ENCODE measurements at regions not wholly inside any gene's neighbourhood (a gene's known extent, or its start where the extent isn't known, plus 50 kb on each side); places are given as distances from the start of the nearest gene placed in this dataset.

DNA sequence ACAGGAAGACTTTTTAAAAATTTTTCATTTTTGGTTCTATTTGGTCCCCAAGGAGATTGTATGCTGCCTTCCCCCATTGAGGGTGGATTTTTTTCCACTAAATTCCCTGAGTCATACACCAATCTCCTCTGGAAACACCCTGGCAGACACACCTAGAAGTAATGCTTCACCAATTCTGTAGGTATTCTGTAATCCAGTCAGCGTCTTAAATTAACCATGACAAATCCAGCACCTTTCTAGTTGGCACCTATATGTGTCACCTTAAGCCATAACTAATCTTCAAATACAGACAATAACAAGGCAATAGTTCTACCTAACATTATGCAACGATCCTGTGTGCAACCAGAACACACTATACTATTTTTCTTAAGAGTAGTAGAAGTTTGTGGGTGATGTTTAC, 459.1 kb upstream of the NDN start:
- TF ChIP-seq EZH2phosphoT487 (IDR thresholded peaks at IDR 0.05; ENCODE audit: borderline replicate concordance, low read length) = no peak
- TF ChIP-seq, protein P1, sequence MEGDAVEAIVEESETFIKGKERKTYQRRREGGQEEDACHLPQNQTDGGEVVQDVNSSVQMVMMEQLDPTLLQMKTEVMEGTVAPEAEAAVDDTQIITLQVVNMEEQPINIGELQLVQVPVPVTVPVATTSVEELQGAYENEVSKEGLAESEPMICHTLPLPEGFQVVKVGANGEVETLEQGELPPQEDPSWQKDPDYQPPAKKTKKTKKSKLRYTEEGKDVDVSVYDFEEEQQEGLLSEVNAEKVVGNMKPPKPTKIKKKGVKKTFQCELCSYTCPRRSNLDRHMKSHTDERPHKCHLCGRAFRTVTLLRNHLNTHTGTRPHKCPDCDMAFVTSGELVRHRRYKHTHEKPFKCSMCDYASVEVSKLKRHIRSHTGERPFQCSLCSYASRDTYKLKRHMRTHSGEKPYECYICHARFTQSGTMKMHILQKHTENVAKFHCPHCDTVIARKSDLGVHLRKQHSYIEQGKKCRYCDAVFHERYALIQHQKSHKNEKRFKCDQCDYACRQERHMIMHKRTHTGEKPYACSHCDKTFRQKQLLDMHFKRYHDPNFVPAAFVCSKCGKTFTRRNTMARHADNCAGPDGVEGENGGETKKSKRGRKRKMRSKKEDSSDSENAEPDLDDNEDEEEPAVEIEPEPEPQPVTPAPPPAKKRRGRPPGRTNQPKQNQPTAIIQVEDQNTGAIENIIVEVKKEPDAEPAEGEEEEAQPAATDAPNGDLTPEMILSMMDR (conservative IDR thresholded peaks at IDR 0.05; ENCODE audit: low read depth, low read length) = no peak
- no peak for TF ChIP-seq EZH2 (IDR thresholded peaks at IDR 0.05; ENCODE audit: low read length, unreplicated experiment)
